B cell (primary cell): ENCODE measurements at regions not wholly inside any gene's neighbourhood (a gene's known extent, or its start where the extent isn't known, plus 50 kb on each side); places are given as distances from the start of the nearest gene placed in this dataset.

Experiments used
- ATAC-seq: fragments of 200-7000 bp; cut with Tn5 transposase; one replicate; pipeline ENCODE4 v1.10.0; 2021; ENCODE audit warnings: low read depth, mild to moderate bottlenecking, moderate number of reproducible peaks, moderate library complexity
- CTCF ChIA-PET: fragments of 350-600 bp; sonication (Branson Sonifier 250); formaldehyde crosslinking; loops from one replicate; lab custom pipeline; 2021; ENCODE audit warnings: antibody characterized with exemption, inconsistent platforms; lab: Charles Lee
- POLR2A ChIA-PET: fragments of 350-600 bp; sonication (Branson Sonifier 250); formaldehyde crosslinking; loops from one replicate; lab custom pipeline; 2021; ENCODE audit warnings: antibody characterized with exemption; lab: Charles Lee
- DNase-seq: peaks from one replicate; pipeline ENCODE4 v3.0.0; 2013
- H2AFZ ChIP-seq: 2 replicates; pipeline ENCODE4 v1.6.1; 2012; ENCODE audit warnings: mild to moderate bottlenecking, low read depth, low read length; ENCODE audit not compliant: insufficient read depth, poor library complexity, severe bottlenecking
- H3K27ac ChIP-seq, 2 donors: 1 replicate in 1 of 2; 2 replicates in 1 of 2; pipeline ENCODE4 v1.5.1; 2012 to 2013; ENCODE audit warnings: low read length in 2 of 2, mild to moderate bottlenecking in 2 of 2, moderate library complexity in 1 of 2
- H3K27me3 ChIP-seq, 4 experiments: fragments of 200-600 bp in 1 of 4; sonication (generic) in 1 of 4; replicated peaks in 1 of 4; 1 replicate in 2 of 4; 2 replicates in 2 of 4; pipeline versions ENCODE4 v1.6.1 to v1.7.0; 2013 to 2016; ENCODE audit warnings: low read length in 3 of 4, mild to moderate bottlenecking in 2 of 4, mixed read lengths in 1 of 4, moderate library complexity in 1 of 4; ENCODE audit not compliant: insufficient read depth in 4 of 4, control insufficient read depth in 3 of 4; ENCODE audit errors: control extremely low read depth in 1 of 4
- H3K36me3 ChIP-seq, 2 experiments: replicated peaks in 1 of 2; 1 replicate in 1 of 2; 2 replicates in 1 of 2; pipeline versions ENCODE4 v1.6.1 to v1.7.1; 2013; ENCODE audit warnings: low read length in 1 of 2; ENCODE audit not compliant: insufficient read depth in 2 of 2, control insufficient read depth in 1 of 2; ENCODE audit errors: control extremely low read depth in 1 of 2, extremely low read depth in 1 of 2
- H3K4me1 ChIP-seq, 2 donors: fragments of 200-600 bp in 1 of 2; sonication (generic) in 1 of 2; 1 replicate in 1 of 2; 2 replicates in 1 of 2; pipeline versions ENCODE4 v1.5.1 to v1.6.1; 2013 to 2017; ENCODE audit warnings: low read length in 2 of 2; ENCODE audit not compliant: control insufficient read depth in 2 of 2, insufficient read depth in 2 of 2
- H3K4me2 ChIP-seq: replicated peaks from 2 replicates; pipeline ENCODE3; 2012; ENCODE audit warnings: mild to moderate bottlenecking, low read depth, low read length; ENCODE audit not compliant: poor library complexity, severe bottlenecking
- H3K4me3 ChIP-seq, 5 experiments: fragments of 200-600 bp in 1 of 5; sonication (generic) in 1 of 5; 1 replicate in 3 of 5; 2 replicates in 2 of 5; pipeline versions ENCODE4 v1.5.1 to v1.7.0; 2011 to 2016; ENCODE audit warnings: low read length in 4 of 5, mild to moderate bottlenecking in 4 of 5, low read depth in 2 of 5, control low read depth in 1 of 5, moderate library complexity in 1 of 5; ENCODE audit not compliant: insufficient read depth in 1 of 5; ENCODE audit errors: control extremely low read depth in 1 of 5, extremely low read depth in 1 of 5
- H3K79me2 ChIP-seq: fragments of 200-600 bp; sonication (generic); one replicate; pipeline ENCODE4 v1.6.0; 2016; ENCODE audit warnings: low read length; ENCODE audit not compliant: control insufficient read depth, insufficient read depth
- H3K9ac ChIP-seq: fragments of 200-600 bp; sonication (generic); 2 replicates; pipeline ENCODE4 v1.6.1; 2017; ENCODE audit warnings: mild to moderate bottlenecking, low read length, moderate library complexity
- H3K9me3 ChIP-seq, 3 donors: one replicate each; pipeline versions ENCODE4 v1.6.1 to v1.7.1; 2013; ENCODE audit warnings: low read length in 2 of 3; ENCODE audit not compliant: control insufficient read depth in 2 of 3, insufficient read depth in 1 of 3; ENCODE audit errors: control extremely low read depth in 1 of 3
- H4K20me1 ChIP-seq: 2 replicates; pipeline ENCODE4 v1.6.0; 2012; ENCODE audit warnings: mild to moderate bottlenecking, low read length; ENCODE audit not compliant: insufficient read depth, control insufficient read depth, poor library complexity, severe bottlenecking
- H3K27ac Mint-ChIP-seq: one replicate; pipeline ENCODE4 v1.8.0; 2021; ENCODE audit warnings: mixed read lengths
- H3K27me3 Mint-ChIP-seq: one replicate; pipeline ENCODE4 v1.8.0; 2021; ENCODE audit warnings: mixed read lengths
- H3K4me1 Mint-ChIP-seq: one replicate; pipeline ENCODE4 v1.8.0; 2021; ENCODE audit warnings: mixed read lengths
- H3K4me3 Mint-ChIP-seq: one replicate; pipeline ENCODE4 v1.8.0; 2021; ENCODE audit warnings: mixed read lengths
- H3K9me3 Mint-ChIP-seq: one replicate; pipeline ENCODE4 v1.8.0; 2022; ENCODE audit warnings: mixed read lengths; ENCODE audit not compliant: insufficient read depth
- CTCF ChIP-seq: fragments of 200-600 bp; IDR thresholded peaks from one replicate; pipeline ENCODE4 v1.8.0; 2022; ENCODE audit warnings: antibody characterized with exemption, mild to moderate bottlenecking
- EZH2 ChIP-seq: IDR thresholded peaks from 2 replicates; pipeline ENCODE4 v1.6.1; 2012; ENCODE audit warnings: borderline replicate concordance, low read depth, mild to moderate bottlenecking, moderate library complexity, low read length; ENCODE audit not compliant: insufficient read depth, poor library complexity, severe bottlenecking
- WGBS: methylation state at CpG from one replicate; pipeline ENCODE4 v1.1.5; 2013; ENCODE audit warnings: missing lambda C conversion rate; ENCODE audit not compliant: insufficient coverage; 5-methylcytosine and 5-hydroxymethylcytosine counted together
- intact Hi-C: fragments of 100-400 bp; cut with micrococcal nuclease; formaldehyde crosslinking; loops from one replicate; pipeline ENCODE4 v1.10.0; 2022

DNA sequence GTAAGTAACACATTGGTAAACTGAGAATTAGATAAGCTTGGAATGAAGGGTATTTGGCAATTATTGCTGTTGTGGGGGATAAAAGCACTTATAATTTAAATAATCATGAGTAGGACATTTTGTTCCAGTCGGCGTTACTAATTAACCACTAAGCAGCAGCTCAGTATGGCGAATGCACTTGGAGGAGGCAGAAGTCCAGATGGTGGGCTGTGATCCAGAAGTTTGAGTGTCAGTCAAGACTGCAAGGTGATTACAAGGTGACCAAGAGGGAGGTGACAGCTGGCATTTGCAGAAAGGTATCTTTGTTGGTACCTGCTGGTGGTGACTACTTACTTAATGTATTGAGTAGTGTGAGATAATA is 643.6 kb upstream of the FAM98A start:
- Histone ChIP-seq H3K9ac (no peak overlapping the region), H3K4me3 (no peak overlapping the region), H3K9me3 (peaks cover 0 to 3% (median 0%) of the 10 kb centered on the region in 3 donors), H3K4me2 (no peak overlapping the region), H3K4me1 (no peaks in the 10 kb centered on the region), H3K36me3 (no peaks in the 10 kb centered on the region), H2AFZ (no peak overlapping the region), H3K79me2 (no peaks in the 10 kb centered on the region), H4K20me1 (no peaks in the 10 kb centered on the region), H3K27ac (no peak overlapping the region), H3K27me3 (no peaks in the 10 kb centered on the region)
- ChIA-PET CTCF (no interaction called here), POLR2A (no interaction called here)
- intact Hi-C loops = no loop called here
- H3K27me3 Mint-ChIP-seq = no peaks in the 10 kb centered on the region
- TF ChIP-seq CTCF = no peak
- no peak for TF ChIP-seq EZH2
- H3K27ac Mint-ChIP-seq = no peak overlapping the region
- H3K9me3 Mint-ChIP-seq = peaks cover 5% of the 10 kb centered on the region
- no peak overlapping the region for H3K4me3 Mint-ChIP-seq
- ATAC-seq (no peak), DNase-seq (no peak)
- 47% methylated on average over 3 of the region's 3 CpGs for WGBS
- H3K4me1 Mint-ChIP-seq = no peaks in the 10 kb centered on the region

GRCh38 chr2:34241905-34242762 is 643.0 kb upstream of the FAM98A start:
- intact Hi-C loops = no loop called here
- Histone ChIP-seq H3K27ac (no peak overlapping the region), H3K9me3 (peaks cover 0 to 9% (median 0%) of the 10 kb centered on the region in 3 donors), H3K27me3 (no peaks in the 10 kb centered on the region), H3K36me3 (no peaks in the 10 kb centered on the region), H3K4me2 (no peak overlapping the region), H3K4me3 (no peak overlapping the region), H3K9ac (no peak overlapping the region), H4K20me1 (no peaks in the 10 kb centered on the region), H2AFZ (no peak overlapping the region), H3K79me2 (no peaks in the 10 kb centered on the region), H3K4me1 (no peaks in the 10 kb centered on the region)
- ChIA-PET POLR2A (no interaction called here), CTCF (no interaction called here)
- WGBS = 100% methylated on average over 1 of the region's 6 CpGs
- Mint-ChIP-seq H3K4me3 (no peak overlapping the region), H3K4me1 (no peaks in the 10 kb centered on the region), H3K27me3 (no peaks in the 10 kb centered on the region), H3K9me3 (peaks cover 3% of the 10 kb centered on the region), H3K27ac (no peak overlapping the region)
- ATAC-seq (no peak), DNase-seq (no peak)
- TF ChIP-seq CTCF (no peak), EZH2 (no peak)
